ENCODE measurements at regions not wholly inside any gene's neighbourhood (a gene's known extent, or its start where the extent isn't known, plus 50 kb on each side); places are given as distances from the start of the nearest gene placed in this dataset.

DNA sequence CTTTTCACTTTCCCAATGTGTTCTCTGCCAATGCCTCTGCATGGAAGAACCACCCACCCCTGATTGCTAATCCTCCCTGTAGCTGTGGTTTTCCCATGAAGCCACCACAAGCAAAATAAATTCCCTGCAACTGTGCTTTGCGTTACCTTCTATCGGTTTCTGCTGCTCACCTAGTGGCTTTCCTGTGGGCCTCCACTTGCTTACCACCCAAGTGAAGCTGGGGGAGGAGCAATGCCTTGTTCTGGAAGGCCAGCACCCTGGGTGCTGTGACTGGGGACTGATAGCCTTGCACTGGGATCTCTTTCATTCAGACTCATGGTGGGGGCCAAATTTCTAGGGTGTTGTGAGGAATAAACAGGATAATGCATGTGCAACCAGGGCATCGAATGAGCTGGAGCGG lies 56.3 kb upstream of the GDNF start:
- TF ChIP-seq EZH2 (IDR thresholded peaks at IDR 0.05; ENCODE audit: insufficient read depth, poor library complexity, severe bottlenecking) = no peak
- TF ChIP-seq EZH2phosphoT487 (IDR thresholded peaks at IDR 0.05; ENCODE audit: insufficient read depth, low read depth) = no peak

Measured in GM23248 (cell line).